ENCODE measurements at regions not wholly inside any gene's neighbourhood (a gene's known extent, or its start where the extent isn't known, plus 50 kb on each side); places are given as distances from the start of the nearest gene placed in this dataset.

DNA sequence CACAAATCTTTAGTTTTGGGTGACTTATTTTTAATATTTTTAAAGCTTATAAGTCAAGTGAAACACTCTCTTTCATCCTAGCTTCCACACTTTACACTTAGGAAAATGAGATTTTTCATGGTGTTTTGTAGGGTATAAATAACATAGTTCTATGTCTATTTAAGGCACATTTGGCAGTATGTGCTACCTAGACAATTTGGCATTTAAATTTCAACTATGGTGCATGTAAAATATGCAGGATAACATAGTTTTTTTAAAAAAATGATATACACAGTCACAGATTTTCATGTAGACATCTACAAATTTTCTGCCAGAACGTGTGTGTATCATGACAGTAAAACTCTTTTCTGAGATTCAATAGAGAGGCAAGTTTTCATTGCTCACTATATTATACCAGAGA, 115.1 kb upstream of the MAP3K7 start:
- Histone ChIP-seq H3K9me3 (no peaks in the 10 kb centered on the region), H3K36me3 (no peaks in the 10 kb centered on the region), H3K27ac (no peak overlapping the region), H3K4me1 (no peaks in the 10 kb centered on the region), H3K4me3 (no peak overlapping the region), H3K27me3 (no peaks in the 10 kb centered on the region)
- DNase-seq, result no peak
- intact Hi-C loops (cut with DNase I; ENCODE audit: low total_unique reads), result no loop called here
- TF ChIP-seq, protein P1, sequence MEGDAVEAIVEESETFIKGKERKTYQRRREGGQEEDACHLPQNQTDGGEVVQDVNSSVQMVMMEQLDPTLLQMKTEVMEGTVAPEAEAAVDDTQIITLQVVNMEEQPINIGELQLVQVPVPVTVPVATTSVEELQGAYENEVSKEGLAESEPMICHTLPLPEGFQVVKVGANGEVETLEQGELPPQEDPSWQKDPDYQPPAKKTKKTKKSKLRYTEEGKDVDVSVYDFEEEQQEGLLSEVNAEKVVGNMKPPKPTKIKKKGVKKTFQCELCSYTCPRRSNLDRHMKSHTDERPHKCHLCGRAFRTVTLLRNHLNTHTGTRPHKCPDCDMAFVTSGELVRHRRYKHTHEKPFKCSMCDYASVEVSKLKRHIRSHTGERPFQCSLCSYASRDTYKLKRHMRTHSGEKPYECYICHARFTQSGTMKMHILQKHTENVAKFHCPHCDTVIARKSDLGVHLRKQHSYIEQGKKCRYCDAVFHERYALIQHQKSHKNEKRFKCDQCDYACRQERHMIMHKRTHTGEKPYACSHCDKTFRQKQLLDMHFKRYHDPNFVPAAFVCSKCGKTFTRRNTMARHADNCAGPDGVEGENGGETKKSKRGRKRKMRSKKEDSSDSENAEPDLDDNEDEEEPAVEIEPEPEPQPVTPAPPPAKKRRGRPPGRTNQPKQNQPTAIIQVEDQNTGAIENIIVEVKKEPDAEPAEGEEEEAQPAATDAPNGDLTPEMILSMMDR (IDR thresholded peaks at IDR 0.05), result no peak

DNA sequence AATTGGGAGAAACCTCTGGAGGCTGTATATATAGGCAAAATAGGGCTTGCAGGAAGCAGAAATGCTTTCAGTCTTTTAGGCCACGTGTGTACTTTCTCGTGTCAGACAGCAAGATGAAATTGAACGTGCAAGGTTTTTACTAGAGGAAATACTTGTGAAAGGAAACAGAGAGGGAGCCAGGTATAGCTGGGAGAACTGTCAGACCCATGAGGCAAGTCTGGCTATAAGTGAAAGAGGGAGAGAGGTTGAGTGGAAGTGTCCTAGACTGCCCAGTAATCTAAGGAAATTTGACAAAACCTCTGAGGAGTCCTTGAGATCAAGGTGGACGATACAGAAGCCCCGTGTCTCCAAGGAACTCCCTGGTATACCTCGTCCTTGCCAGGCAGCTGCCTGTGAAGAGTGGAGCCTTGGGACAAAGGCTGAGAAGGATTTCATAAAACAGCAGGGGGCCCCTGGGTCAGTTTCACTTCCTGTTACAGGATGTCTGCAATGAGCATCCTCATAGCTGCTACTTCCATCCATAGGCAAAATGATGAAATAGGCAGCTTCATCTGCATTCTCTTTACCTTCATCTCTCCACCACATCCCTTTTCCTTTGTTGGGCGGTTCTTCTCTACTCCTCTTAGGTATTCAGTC, 114.4 kb upstream of the MAP3K7 start:
- H3K36me3 ChIP-seq, result no peaks in the 10 kb centered on the region
- no peak for DNase-seq

DNA sequence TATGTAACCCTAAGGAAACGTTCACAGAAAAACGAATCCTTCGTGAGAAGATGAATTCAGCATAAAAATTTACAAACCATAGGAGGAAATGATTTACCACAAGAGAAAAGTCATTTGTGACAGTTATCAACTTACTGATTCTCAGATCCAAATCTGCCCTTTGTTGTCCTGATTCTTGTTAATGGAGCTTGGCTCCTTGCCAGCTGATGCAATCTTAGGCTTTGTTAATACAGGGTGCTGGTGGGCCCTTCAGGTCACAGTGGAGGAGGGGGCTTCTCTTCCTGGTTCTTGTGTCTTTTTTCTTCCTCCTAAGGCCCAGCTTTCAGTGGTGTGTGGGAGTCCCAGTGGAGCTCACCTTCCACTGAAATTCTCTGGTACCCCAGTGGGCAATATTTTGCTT, 108.4 kb upstream of the MAP3K7 start:
- Histone ChIP-seq H3K36me3 (no peaks in the 10 kb centered on the region), H3K4me3 (no peak overlapping the region), H3K27me3 (no peaks in the 10 kb centered on the region), H3K27ac (no peak overlapping the region), H3K9me3 (peaks cover 0 to 7% (median 0%) of the 10 kb centered on the region in 3 donors), H3K4me1 (no peaks in the 10 kb centered on the region)
- DNase-seq, result no peak
- intact Hi-C loops (cut with DNase I; ENCODE audit: low total_unique reads), result no loop called here
- TF ChIP-seq, protein P1 (IDR thresholded peaks at IDR 0.05), result no peak

More for the DNA sequence above, 114.4 kb upstream of the MAP3K7 start:
- Histone ChIP-seq H3K9me3 (no peaks in the 10 kb centered on the region), H3K27me3 (no peaks in the 10 kb centered on the region), H3K4me3 (no peak overlapping the region), H3K4me1 (no peaks in the 10 kb centered on the region), H3K27ac (no peak overlapping the region)
- TF ChIP-seq, protein P1 (IDR thresholded peaks at IDR 0.05), result no peak
- intact Hi-C loops (cut with DNase I; ENCODE audit: low total_unique reads), result no loop called here

DNA sequence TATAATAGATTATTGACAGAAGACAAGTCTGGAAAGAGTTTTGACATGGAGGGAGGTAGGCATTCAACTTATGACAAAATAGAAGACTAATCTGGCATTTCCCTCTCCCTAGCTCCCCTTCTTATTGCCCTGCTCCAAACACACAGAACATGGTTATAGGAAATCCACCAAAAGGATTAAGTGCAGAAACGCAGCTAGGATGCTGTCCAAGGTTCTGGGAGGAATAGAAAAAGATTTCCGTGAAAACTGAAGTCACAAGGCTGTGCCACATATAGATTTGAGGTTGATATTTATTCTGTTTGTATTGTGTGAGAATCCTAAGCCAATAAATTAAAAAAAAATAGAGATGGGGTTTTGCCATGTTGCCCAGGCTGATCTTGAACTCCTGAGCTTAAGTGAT, 107.9 kb upstream of the MAP3K7 start:
- Histone ChIP-seq H3K4me3 (no peak overlapping the region), H3K36me3 (no peaks in the 10 kb centered on the region), H3K27ac (no peak overlapping the region), H3K4me1 (no peaks in the 10 kb centered on the region), H3K9me3 (peaks cover 0 to 7% (median 0%) of the 10 kb centered on the region in 3 donors), H3K27me3 (no peaks in the 10 kb centered on the region)
- TF ChIP-seq, protein P1 (IDR thresholded peaks at IDR 0.05), result no peak
- no peak for DNase-seq
- intact Hi-C loops (cut with DNase I; ENCODE audit: low total_unique reads), result no loop called here

DNA sequence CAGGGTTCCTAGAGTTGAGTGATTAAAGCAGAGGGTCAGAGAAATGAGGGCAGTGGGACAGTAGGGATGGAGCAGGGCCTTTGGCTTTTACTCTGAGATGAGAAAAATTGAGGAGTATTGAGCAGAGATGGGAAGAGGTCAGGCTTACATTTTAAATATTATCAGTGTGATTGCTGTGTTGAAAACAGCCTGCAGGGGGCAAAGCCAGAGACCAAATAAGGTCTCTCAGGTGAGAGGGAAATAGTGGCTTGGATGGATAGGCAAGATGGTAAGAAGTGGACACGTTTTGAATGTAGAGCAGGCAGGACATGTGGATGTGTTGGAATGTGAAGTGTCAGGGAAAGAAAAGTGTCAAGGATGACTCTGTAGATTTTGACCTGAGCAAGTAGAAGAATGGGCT, 105.0 kb upstream of the MAP3K7 start:
- Histone ChIP-seq H3K27me3 (no peaks in the 10 kb centered on the region), H3K36me3 (no peaks in the 10 kb centered on the region), H3K9me3 (peaks cover 0 to 7% (median 0%) of the 10 kb centered on the region in 3 donors), H3K27ac (no peak overlapping the region), H3K4me3 (no peak overlapping the region), H3K4me1 (no peaks in the 10 kb centered on the region)
- no peak for DNase-seq
- TF ChIP-seq, protein P1 (IDR thresholded peaks at IDR 0.05), result no peak
- intact Hi-C loops (cut with DNase I; ENCODE audit: low total_unique reads), result no loop called here

DNA sequence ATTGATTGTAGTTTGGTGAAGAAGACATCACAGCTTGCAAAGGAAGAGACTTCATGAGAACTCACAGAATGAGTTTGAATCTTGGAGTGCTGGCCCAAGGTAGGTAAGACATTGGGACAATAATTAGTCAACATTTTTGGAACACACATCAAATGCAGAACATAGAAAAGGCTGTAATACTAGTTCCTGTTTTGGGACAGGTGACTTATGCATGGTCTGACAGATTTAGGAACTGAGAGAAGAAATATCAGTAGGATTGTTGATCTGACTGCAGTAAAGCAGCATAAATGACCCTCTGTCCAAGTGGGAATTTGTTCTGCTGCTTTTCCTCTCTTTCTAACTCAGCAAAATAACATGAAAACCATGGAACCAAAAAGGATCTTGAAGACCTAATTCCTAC, 102.3 kb upstream of the MAP3K7 start:
- no peak for DNase-seq
- intact Hi-C loops (cut with DNase I; ENCODE audit: low total_unique reads), result no loop called here
- Histone ChIP-seq H3K4me1 (no peaks in the 10 kb centered on the region), H3K36me3 (no peaks in the 10 kb centered on the region), H3K27ac (no peak overlapping the region), H3K9me3 (no peaks in the 10 kb centered on the region), H3K4me3 (no peak overlapping the region), H3K27me3 (no peaks in the 10 kb centered on the region)
- TF ChIP-seq, protein P1 (IDR thresholded peaks at IDR 0.05), result no peak
